ENCODE measurements at regions not wholly inside any gene's neighbourhood (a gene's known extent, or its start where the extent isn't known, plus 50 kb on each side); places are given as distances from the start of the nearest gene placed in this dataset.

DNA sequence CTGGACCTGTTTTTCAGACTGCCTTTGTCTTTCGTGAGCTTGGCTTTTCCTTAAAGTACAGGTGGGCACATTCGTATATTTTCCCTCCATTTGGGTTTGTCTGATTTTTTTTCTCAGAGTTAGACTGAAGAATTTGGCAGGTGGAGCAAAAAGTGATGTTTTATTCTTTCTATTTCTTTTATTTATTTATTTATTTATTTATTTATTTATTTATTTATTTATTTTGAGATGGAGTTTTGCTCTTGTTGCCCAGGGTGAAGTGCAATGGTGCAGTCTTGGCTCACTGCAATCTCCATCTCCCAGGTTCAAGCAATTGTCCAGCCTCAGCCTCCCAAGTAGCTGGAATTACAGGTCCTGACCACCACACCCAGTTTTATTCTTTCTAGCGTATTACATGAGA is 1805.1 kb upstream of the WWC1 start:
- DNase-seq (ENCODE audit: extremely low read depth, low read depth, low spot score), result no peak

DNA sequence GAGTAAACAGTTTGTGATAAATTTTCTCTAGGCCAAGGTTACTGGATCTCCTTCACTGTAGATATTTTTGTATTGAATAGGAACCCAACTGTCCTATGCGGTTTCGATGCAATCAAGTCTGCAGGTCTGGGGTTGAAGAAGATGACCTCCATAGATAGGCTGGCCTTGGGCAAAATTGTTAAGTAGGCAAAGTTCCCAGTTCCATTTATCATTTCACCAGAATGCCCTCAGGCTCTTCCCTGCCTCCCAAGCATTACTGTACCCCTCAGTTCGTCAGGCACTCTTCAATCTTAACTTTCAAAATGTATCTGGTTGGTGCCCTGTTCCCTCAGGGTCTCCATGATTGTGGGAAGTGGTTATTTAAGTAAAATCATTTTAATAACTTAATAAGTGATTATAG is 1802.9 kb upstream of the WWC1 start:
- DNase-seq (ENCODE audit: extremely low read depth, low read depth, low spot score), result no peak

DNA sequence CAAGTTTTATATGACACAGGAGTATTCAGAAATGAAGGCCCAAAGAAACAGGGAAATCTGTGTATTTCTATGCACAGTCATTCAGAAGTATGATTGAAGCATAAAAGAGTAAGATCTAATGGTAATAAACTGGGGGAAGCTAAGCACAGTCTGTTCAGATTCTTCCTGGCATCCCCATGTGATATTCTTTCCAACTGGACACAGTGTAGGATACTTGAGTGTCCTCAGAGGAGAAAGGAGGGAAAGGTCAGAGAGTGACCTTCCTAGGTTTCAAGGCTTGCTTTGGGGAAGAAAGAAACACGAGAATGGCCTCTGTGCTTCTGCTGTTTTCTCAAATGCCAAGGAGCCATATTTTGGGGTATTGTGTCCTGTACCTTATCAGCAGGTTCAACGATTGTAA is 1798.4 kb upstream of the WWC1 start:
- DNase-seq (ENCODE audit: extremely low read depth, low read depth, low spot score), result no peak

DNA sequence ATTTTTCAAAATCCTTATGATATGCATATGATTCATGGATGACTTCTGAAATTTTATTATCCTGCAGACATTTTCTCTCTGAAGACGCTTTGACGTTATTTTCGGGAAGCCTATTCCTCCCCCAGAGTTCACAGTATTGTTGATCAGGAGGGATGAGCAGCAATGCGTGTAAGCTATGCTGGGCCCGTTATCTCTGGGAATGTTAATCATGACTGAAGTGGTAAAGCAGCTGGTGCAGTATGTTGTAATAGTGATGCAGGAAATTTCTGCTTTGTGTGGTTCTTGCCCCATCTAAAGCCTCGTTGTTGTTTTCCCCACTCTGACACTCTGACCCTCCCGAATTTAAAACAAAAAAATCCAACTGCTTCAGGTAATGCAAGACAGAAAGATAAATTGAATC is 1797.8 kb upstream of the WWC1 start:
- no peak for DNase-seq (ENCODE audit: extremely low read depth, low read depth, low spot score)

DNA sequence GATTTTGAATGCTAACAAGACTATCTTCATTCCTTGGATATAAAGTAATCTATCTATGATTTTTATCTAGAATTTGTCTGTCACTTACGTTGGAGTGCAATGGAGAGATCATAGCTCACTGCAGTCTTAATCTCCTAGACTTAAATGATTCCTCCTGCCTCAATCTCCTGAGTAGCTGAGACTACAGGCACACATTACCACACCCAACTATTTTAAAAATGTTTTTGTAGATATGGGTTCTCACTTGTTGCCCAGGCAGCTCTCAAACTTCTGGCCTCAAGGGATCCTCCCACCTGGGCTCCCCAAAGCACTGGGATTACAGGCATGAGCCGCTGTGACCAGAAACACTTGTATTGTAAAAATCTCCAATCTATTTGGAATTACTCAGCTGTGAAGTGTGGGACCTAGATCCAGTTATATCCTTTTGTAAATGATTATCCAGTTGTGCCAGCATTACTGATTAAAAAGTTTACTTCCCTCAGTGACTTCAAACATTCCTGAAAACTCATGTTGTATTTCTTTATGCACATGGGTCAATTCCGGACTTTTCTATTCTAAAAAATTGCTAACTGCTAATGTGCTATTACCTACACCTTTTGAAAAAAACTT is 1793.8 kb upstream of the WWC1 start:
- no peak for DNase-seq (ENCODE audit: extremely low read depth, low read depth, low spot score)

DNA sequence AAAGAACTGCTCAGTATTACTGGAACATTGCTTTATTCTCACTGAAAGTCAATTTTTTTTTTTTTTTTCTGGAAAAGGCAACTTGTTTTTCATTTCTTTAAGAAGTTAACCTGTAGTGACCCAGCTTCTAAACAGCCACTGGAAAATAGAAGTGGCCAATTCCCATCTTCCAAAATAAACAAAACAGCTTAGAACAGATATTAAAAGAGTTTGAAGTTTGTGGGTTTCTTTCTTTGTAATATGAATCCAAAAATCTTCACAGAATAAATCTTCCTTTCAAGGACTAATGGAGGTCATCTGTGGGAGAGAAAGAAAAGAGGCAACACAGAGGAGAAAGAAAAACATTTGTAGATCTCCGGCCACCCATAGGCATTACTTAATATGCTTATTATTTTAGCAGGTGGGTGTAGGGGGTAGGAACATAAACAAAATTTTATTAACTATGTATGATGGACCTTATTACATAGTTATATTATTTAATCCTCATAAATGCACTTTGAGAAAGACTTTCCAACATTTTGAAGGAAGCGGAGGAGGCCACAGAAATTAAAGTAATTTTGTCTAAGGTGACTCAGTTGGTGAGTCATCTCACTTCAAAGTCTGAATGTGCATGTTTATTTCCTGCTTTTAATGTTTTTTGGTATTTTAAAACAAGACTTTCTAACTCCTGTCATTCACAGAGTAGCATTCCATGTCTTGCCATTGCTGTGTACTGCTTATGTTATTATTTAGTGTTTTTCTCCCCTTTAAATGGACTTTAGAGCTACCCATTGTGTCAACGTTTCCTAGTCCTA is 1791.8 kb upstream of the WWC1 start:
- no peak for DNase-seq (ENCODE audit: extremely low read depth, low read depth, low spot score)

DNA sequence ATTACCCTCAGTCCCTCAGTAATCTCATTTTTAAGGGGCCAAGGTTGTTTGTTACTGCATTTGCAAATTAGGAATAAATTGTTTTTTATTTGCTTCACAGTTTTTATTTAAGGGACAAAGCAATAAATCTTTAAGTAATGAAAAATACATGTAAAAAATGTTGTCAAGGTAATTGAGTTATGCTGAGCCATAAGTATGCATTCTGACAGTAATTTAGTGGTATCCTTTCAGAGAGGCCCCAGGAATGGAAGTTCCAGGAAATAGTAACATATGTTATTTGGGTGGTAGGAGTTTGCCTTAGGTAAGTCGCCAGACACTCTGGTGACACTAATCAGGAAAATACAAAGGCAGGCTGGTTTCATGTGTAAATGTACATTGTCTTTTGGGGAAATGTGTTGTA is 1787.9 kb upstream of the WWC1 start:
- no peak for DNase-seq (ENCODE audit: extremely low read depth, low read depth, low spot score)

DNA sequence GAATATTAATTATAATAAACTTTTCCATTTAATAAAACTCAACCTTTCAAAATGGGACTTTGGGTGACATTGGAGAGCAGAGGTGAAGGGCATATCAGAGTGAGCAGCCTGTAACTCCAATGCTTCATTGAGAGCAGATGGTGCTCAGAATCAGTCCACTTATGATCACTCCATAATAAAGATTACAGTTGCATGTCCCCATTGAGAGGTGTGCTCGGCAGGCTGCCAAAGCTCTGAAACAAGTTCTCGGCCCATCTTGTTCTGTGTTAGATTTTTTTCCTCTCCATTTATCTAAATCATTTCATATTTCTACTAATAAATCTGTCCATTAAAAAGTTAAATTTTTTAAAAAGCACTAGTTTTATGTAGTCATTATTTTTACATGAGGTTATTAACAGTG is 1786.4 kb upstream of the WWC1 start:
- no peak for DNase-seq (ENCODE audit: extremely low read depth, low read depth, low spot score)

DNA sequence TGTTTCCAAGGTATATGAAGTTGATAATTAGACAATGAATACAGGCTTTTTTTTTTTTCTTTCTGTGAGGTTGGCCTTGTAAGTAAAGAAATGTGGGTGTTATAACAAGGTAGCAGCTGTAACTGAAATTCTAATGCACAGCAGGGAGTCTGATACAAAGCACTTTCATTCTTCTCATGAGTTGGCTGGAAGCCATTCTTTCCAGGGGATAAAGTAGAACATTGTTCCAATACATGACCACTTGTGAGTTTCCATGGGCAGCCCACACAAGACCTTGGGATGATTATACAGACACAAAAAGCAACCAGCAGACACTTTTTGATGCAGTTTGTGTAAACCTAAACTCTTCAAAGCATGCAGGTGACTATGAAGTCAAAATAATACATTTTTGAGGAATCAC is 1785.9 kb upstream of the WWC1 start:
- DNase-seq (ENCODE audit: extremely low read depth, low read depth, low spot score), result no peak

DNA sequence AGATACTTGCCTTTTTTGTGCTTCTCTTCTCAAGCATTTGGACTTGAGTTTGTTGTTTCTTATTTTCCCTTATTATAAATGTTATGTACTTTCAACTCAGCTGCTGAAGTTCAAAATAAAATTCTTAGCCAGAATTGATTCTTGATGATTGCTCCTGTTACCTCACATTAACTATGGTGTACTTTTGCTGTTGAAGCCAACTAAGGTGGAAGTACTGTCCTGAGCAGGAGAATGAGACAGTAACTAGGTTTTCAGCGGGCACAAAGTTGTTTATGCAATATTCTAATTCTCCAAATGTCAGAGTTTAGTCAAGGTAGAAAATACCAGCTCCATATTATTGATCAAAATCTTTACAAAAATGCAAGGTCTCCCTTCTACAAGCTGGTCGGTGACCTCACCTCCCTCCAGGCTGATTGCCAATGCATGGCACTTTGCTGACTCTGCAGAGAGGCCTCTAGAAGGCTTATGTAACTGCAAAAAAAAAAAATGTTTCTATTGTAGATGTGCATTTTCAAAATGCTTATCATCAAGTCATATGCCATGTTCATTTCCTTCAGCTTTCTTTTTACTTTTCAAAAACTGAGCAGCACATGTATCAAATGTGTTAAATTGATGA is 1783.5 kb upstream of the WWC1 start:
- DNase-seq (ENCODE audit: extremely low read depth, low read depth, low spot score), result no peak

DNA sequence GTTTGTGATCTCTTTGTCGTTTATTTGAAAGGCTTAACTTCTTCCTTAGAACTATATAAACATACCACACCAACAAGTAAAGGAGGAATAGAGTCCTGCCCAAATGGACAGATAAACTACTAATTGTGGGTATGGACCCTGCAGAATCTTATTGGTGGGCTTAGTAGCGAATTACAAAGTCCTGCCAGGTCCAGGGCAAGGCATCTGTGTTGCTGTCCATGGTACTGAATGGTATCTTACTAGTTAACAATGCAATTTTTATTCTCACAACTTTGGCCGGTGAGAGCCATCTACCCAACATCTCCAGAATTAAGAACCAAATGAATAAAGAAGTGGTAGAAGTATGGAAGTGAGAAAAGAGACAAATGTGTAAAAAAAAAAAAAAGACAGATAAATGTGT is 1782.4 kb upstream of the WWC1 start:
- DNase-seq (ENCODE audit: extremely low read depth, low read depth, low spot score), result no peak

DNA sequence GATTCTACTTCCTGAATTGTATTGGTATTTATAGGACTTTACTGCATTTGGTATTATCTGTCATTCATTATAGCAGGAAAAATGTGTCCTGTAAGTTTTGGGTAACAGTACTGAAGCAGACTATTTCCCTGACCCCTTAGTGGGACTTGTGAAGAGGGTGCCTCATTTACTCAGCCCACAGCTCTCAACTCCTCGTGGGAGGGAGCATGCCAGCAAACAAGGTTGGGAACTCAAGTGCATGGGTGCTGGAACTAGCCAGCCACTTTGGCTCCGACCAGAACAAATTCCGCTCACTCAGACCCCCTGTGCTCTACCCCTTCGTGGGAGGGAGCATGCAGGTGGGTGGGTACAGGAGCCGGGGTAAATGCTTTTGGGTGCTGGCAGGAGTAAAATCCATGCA is 1773.5 kb upstream of the WWC1 start:
- DNase-seq (ENCODE audit: extremely low read depth, low read depth, low spot score), result no peak

DNA sequence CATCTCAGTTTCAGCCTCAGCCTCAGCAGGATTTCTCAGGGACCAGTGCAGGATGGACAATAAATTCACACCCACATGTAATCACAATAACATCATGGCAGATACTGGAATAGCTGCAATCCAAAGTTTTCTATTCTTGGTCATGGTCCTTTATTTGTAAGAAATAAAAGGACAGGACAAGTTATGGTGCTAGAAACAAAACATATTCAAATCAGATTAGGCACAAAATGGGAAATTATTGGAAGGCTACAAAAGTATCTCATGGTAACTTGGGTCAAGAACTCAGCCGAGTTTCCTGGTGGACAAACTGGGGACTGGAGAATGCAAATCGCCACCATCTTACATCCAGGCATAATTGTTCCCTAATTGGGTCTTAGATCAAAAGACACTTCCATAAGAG is 1768.2 kb upstream of the WWC1 start:
- no peak for DNase-seq (ENCODE audit: extremely low read depth, low read depth, low spot score)

DNA sequence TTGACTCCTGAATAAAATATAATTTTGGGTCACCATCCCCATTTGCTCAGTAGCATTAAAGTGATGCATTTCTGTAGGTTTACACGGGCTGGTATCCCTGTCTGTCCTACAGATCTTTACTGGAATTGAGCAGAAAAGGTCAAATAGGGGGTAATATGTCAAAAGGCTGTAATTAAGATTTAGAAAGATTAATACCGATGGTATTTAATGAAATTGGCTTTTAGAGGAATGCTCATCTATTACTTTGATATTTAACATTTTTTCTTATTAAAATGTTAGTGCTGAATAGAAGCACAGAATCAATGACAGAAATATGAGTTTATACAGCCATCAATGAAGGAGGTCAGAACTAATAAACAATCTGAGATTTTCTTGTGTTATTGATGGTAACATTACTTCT is 1762.2 kb upstream of the WWC1 start:
- no peak for DNase-seq (ENCODE audit: extremely low read depth, low read depth, low spot score)

DNA sequence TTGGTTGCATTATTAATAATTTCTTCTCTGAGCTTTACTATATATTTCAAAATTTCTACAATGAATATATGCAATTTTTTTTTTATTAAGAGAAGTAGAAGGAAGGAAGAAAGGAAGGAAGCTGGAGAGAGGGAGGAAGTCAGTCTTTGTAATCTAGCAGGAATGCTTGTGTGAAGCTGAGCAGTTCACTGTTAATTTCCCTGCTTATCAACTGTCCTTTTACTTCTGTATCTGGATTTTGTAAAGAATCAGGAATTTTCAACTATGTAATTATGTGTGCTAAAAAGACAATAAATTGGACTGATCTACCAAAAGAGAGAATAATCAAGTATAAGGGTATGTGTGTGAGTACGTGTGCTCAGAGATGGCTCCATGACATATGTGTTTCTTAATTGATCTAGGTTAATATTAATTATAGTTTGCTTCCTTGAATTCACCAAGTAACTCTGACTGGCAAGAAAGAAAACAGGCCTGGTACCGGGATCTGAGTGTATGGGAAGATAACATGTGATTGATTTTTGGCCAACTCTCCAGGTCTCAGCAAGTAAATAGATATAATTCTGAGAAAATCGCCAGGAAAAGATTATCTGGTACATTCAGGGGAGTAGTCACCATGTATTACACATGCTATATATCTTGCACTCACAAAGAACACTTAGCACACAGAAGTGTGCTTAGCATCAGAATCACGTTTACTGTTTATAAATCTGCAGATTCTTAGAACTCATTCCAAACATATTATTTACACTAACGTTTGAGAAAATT is 1758.8 kb upstream of the WWC1 start:
- no peak for DNase-seq (ENCODE audit: extremely low read depth, low read depth, low spot score)

DNA sequence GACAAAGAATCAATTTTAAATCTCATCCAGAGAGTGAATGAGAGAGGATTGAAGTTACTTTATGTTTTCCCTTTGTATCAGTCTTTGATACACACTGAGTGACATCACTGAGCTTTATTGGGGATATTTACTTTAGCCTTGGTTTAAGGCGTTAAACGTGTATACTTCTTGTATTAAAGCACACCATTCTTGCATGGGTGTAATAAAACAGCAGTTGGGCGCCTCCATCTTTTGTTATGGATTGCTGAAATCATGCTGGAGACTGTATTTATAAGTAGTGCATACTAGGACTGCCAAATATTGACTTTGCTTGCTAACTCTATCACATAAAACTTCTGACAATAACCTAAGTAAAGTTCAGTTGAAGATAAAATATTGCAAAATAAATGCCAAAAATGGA is 1755.8 kb upstream of the WWC1 start:
- no peak for DNase-seq (ENCODE audit: extremely low read depth, low read depth, low spot score)

DNA sequence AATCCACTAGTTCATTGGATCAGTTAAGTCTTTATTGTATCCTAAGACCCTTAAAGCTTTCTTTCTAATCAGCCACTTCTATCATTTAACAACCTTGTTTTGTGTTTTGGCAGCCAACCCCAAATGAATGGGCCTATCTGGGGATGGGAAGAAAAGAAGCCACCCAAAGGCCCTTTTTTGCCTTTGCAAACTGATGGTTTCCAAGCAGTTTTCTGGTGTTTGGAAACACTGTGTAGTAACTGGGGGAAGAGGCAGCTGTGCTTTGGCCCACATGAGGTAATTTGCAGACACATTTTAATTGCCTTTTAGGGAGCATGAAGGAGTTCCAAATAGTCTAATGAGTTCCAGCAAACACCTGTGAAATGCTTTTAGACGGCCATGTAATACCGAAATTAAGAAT is 1751.3 kb upstream of the WWC1 start:
- no peak for DNase-seq (ENCODE audit: extremely low read depth, low read depth, low spot score)

DNA sequence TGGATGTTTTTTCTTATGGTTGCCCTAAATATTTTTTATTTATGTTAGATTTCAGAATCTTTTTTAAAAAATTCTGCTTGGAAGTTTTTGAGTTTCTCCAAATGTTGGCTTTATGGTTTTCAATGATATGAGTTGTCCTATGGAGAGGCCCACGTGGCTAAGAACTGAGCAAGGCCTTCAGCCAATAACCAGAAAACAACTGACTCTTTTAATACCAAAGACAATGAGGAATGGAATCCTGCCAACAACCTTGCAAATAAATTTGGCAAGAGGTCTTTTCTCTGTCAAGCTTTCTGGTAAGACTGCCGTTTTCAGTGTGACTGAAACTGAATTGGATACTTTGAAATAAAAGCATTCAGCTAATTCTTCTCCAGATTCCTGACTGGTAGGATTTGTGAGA is 1740.1 kb upstream of the WWC1 start:
- DNase-seq (ENCODE audit: extremely low read depth, low read depth, low spot score), result no peak

DNA sequence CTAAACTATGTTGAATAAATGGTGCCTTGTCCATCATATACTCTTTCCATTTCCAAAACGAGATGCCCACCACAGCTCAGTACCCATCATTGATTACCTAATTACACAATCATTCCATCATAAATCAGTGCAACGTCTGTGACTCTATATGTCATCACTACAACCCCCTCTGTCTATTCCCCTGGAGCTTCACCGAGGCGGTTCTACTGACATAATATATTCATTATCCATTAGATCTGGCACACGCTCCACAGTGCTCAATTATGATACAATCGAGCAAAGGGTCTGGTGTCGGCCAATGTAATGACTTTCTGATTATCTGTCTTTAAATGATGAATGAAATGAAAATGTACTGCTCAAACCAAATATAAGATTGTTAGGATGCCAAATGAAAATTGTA is 1737.7 kb upstream of the WWC1 start:
- no peak for DNase-seq (ENCODE audit: extremely low read depth, low read depth, low spot score)

DNA sequence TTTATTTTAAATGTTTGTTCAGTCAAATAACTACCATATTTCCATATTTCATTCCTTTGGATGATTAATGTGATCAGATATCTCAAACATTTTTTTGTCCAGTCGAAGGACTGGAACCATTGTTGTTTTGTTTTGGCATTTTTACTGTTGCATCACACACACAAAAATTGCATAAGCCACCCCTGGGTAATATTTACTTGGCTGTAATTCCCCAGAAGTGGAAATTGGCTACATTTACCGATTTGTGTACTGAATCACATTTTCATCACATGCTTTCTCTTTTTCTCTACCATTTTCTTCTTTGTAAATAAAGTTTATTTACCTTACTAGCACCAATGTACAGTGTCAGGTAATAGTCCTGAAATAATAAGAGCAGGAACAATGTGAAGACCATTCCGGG is 1729.7 kb upstream of the WWC1 start:
- no peak for DNase-seq (ENCODE audit: extremely low read depth, low read depth, low spot score)

DNA sequence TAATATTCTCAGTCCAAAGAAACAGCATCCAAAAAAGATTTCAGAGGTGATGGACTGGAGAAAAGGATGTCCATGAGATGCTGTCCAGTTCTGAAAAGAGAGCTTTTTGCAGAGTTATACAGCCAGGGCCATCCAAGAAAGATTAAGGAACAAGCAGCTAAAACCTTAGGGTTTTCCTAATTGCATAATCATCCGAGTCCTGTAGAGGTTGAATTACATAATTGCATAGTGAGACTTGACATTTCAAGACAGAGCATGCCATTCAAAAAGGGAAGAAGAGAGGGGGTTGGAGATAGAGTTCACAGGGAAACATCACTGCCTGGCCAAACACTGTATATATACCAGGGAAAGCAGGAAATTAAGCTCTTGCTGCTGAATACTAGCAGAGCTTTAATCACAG is 1729.2 kb upstream of the WWC1 start:
- no peak for DNase-seq (ENCODE audit: extremely low read depth, low read depth, low spot score)

DNA sequence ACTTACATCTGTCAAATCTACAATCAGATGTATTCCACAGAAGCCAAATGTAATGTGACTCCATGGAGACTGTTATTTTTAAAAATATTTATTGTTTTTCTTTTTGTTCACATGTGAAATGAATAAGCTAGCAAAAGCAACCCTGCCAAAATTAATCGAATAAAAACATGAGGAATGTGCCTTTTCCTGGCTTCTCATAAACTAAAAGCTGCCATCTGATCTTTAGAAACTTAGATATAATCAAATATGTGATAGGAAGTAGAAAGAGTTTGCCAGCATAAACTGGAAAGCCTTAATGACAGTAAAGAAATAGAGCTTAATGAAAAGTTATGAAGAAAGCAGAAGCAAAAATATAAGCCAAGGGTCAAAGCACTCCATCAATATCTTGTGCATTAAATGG is 1724.7 kb upstream of the WWC1 start:
- no peak for DNase-seq (ENCODE audit: extremely low read depth, low read depth, low spot score)
